Hepatocyte (in vitro differentiated cells): ENCODE measurements at regions not wholly inside any gene's neighbourhood (a gene's known extent, or its start where the extent isn't known, plus 50 kb on each side); places are given as distances from the start of the nearest gene placed in this dataset.

ENCODE experiments used
- DNase-seq: peaks from one replicate; pipeline ENCODE4 v3.0.0-alpha.2; 2016; ENCODE audit warnings: low spot score
- H2AFZ ChIP-seq: fragments of 200-600 bp; sonication (generic); 2 replicates; pipeline ENCODE4 v1.6.0; 2016; ENCODE audit warnings: antibody characterized with exemption, mild to moderate bottlenecking
- H3K27ac ChIP-seq: fragments of 200-600 bp; sonication (generic); 2 replicates; pipeline ENCODE4 v1.5.1; 2016; ENCODE audit warnings: mild to moderate bottlenecking
- H3K27me3 ChIP-seq: fragments of 200-600 bp; sonication (generic); 2 replicates; pipeline ENCODE4 v1.6.1; 2016
- H3K36me3 ChIP-seq: fragments of 200-600 bp; sonication (generic); replicated peaks from 2 replicates; pipeline ENCODE4 v1.5.1; 2016; ENCODE audit warnings: low read depth; ENCODE audit not compliant: insufficient read depth
- H3K4me1 ChIP-seq: fragments of 200-600 bp; sonication (generic); 2 replicates; pipeline ENCODE4 v1.5.1; 2016; ENCODE audit warnings: mild to moderate bottlenecking, moderate library complexity; ENCODE audit not compliant: insufficient read depth
- H3K4me2 ChIP-seq: fragments of 200-600 bp; sonication (generic); 2 replicates; pipeline ENCODE4 v1.6.0; 2016
- H3K4me3 ChIP-seq: fragments of 200-600 bp; sonication (generic); 2 replicates; pipeline ENCODE4 v1.5.1; 2016; ENCODE audit warnings: mild to moderate bottlenecking
- H3K79me2 ChIP-seq: fragments of 200-600 bp; sonication (generic); 2 replicates; pipeline ENCODE4 v1.6.0; 2017; ENCODE audit warnings: mild to moderate bottlenecking
- H3K9me2 ChIP-seq: fragments of 200-600 bp; sonication (generic); replicated peaks from 2 replicates; pipeline ENCODE4 v1.6.0; 2017; ENCODE audit warnings: mild to moderate bottlenecking; ENCODE audit not compliant: insufficient read depth
- H3K9me3 ChIP-seq: fragments of 200-600 bp; sonication (generic); 2 replicates; pipeline ENCODE4 v1.5.1; 2016; ENCODE audit warnings: low read depth, mild to moderate bottlenecking
- H4K20me1 ChIP-seq: fragments of 200-600 bp; sonication (generic); 2 replicates; pipeline ENCODE4 v1.6.0; 2016; ENCODE audit warnings: mild to moderate bottlenecking; ENCODE audit not compliant: insufficient read depth, poor library complexity, severe bottlenecking
- EZH2 ChIP-seq: fragments of 200-600 bp; sonication (generic); IDR thresholded peaks from 2 replicates; pipeline ENCODE4 v1.6.1; 2016; ENCODE audit warnings: antibody characterized with exemption, mild to moderate bottlenecking, borderline replicate concordance
- EZH2phosphoT487 ChIP-seq: fragments of 200-600 bp; sonication (generic); IDR thresholded peaks from one replicate; pipeline ENCODE4 v1.6.1; 2018; ENCODE audit warnings: antibody characterized with exemption, mild to moderate bottlenecking, low read depth, moderate library complexity; ENCODE audit not compliant: unreplicated experiment, severe bottlenecking
- WGBS: methylation state at CpG from one replicate; pipeline ENCODE4 v1.1.6; 2016; ENCODE audit warnings: low lambda C conversion rate; ENCODE audit errors: missing lambda C conversion rate; 5-methylcytosine and 5-hydroxymethylcytosine counted together
- TF ChIP-seq, protein P1 (sequence below): fragments of 200-600 bp; sonication (generic); IDR thresholded peaks from 2 replicates; pipeline ENCODE4 v1.5.1; 2016; ENCODE audit warnings: antibody characterized with exemption, mild to moderate bottlenecking; ENCODE audit not compliant: poor library complexity

DNA sequence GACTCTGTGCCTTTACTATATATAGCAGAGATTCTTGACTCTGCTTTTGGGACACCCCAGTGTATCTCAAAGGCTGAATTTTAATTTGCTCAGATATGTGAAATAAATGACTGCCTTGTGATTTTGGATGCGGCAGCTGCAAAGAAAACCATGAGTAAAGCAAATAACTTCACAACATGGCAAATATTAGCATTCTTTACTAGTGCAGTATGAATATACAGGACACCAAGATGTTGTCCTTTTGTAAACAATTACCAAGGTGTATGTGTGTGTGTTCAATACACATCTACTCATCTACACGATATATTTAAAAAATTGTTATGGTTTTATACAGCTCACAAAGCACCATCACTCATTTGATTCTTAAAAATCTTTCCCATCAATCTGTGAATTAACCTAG, 70.6 kb upstream of the TCF4 start:
- Histone ChIP-seq H3K79me2 (no peaks in the 10 kb centered on the region), H4K20me1 (no peaks in the 10 kb centered on the region), H3K27ac (no peak overlapping the region), H2AFZ (no peak overlapping the region), H3K9me2 (no peaks in the 10 kb centered on the region), H3K36me3 (no peaks in the 10 kb centered on the region), H3K4me2 (no peak overlapping the region), H3K4me1 (no peaks in the 10 kb centered on the region), H3K27me3 (no peaks in the 10 kb centered on the region), H3K4me3 (no peak overlapping the region), H3K9me3 (no peaks in the 10 kb centered on the region)
- no peak for TF ChIP-seq EZH2phosphoT487
- TF ChIP-seq EZH2 = no peak
- TF ChIP-seq, protein P1, sequence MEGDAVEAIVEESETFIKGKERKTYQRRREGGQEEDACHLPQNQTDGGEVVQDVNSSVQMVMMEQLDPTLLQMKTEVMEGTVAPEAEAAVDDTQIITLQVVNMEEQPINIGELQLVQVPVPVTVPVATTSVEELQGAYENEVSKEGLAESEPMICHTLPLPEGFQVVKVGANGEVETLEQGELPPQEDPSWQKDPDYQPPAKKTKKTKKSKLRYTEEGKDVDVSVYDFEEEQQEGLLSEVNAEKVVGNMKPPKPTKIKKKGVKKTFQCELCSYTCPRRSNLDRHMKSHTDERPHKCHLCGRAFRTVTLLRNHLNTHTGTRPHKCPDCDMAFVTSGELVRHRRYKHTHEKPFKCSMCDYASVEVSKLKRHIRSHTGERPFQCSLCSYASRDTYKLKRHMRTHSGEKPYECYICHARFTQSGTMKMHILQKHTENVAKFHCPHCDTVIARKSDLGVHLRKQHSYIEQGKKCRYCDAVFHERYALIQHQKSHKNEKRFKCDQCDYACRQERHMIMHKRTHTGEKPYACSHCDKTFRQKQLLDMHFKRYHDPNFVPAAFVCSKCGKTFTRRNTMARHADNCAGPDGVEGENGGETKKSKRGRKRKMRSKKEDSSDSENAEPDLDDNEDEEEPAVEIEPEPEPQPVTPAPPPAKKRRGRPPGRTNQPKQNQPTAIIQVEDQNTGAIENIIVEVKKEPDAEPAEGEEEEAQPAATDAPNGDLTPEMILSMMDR = no peak
- 87% methylated on average over 2 of the region's 2 CpGs for WGBS
- no peak for DNase-seq

DNA sequence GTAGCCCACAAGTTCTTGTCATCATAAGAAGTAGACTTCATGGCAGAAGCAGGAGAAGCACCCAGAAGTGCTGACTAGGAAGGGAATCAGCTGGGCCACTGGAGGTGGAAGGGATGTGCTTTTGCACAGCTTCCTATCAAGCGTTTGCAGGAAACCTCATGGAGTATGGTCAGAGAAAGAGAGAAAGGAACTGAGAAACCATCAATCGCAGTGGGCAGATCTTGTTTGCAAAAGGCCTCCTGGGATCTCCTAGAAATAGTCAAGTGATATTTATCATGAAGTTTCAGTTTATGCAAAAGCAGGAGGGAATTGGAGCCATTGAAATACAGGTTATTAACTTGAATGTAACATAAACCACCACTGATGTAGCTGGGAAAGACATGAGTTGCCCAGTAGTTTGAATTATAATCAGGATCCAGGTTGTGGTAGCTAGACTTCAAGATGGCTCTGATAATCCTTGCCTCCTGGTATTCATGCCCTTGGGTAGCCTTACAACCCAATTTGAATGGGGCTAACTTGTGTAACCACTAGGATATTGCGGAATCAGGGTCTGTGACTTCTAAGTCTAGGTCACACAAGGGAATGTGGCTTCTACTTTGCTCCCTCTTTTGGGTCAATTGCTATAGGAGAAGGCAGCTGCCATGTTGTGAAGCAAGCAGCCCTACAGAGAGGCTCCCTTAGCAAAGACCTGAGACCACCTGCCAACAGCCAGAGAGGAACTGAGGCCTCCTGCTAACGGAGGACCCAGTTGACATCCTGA, 69.8 kb upstream of the TCF4 start:
- H2AFZ ChIP-seq = no peak overlapping the region
- H4K20me1 ChIP-seq = no peaks in the 10 kb centered on the region
- no peaks in the 10 kb centered on the region for H3K9me2 ChIP-seq
- H3K9me3 ChIP-seq = no peaks in the 10 kb centered on the region
- TF ChIP-seq EZH2 = no peak
- TF ChIP-seq EZH2phosphoT487 = no peak
- TF ChIP-seq, protein P1 = no peak
- H3K27ac ChIP-seq = no peak overlapping the region
- H3K79me2 ChIP-seq = no peaks in the 10 kb centered on the region
- no peak overlapping the region for H3K4me2 ChIP-seq
- no peaks in the 10 kb centered on the region for H3K27me3 ChIP-seq
- no peak overlapping the region for H3K4me3 ChIP-seq
- 92% methylated on average over 4 of the region's 4 CpGs for WGBS
- no peak for DNase-seq
- H3K36me3 ChIP-seq = no peaks in the 10 kb centered on the region
- H3K4me1 ChIP-seq = no peaks in the 10 kb centered on the region

DNA sequence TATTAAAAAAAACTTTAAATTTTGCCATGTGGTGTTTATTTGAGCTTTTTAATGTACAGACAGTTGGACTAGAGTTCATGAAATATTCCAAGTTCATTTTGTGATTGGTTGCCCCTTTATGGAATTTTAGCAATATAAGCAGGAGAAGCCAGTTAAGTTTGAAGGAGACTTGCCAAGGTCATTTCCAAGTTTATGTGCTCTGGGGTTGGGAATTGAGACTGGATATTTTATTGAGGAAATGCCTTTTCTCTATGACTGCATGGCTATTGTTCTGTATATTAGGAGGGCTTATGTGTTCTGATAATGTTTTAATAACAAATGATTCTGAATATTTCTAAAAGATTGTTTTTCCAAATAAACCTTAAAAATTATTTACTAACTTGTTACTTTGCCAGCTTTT, 67.0 kb upstream of the TCF4 start:
- no peaks in the 10 kb centered on the region for H4K20me1 ChIP-seq
- H3K36me3 ChIP-seq = no peaks in the 10 kb centered on the region
- TF ChIP-seq, protein P1 = no peak
- no peak for TF ChIP-seq EZH2phosphoT487
- no peak for TF ChIP-seq EZH2
- H3K9me3 ChIP-seq = no peaks in the 10 kb centered on the region
- no peak overlapping the region for H3K4me2 ChIP-seq
- no peaks in the 10 kb centered on the region for H3K4me1 ChIP-seq
- no peaks in the 10 kb centered on the region for H3K79me2 ChIP-seq
- H3K4me3 ChIP-seq = no peak overlapping the region
- no peak overlapping the region for H3K27ac ChIP-seq
- no peaks in the 10 kb centered on the region for H3K9me2 ChIP-seq
- DNase-seq = no peak
- no peaks in the 10 kb centered on the region for H3K27me3 ChIP-seq
- H2AFZ ChIP-seq = no peak overlapping the region
